ENCODE measurements at regions not wholly inside any gene's neighbourhood (a gene's known extent, or its start where the extent isn't known, plus 50 kb on each side); places are given as distances from the start of the nearest gene placed in this dataset.

GRCh38 chr6:51411496-51412125 lies 592.9 kb downstream of the TFAP2B start:
- TF ChIP-seq CTCF (IDR thresholded peaks at IDR 0.05 in 2 of 3, conservative IDR thresholded peaks at IDR 0.05 in 1 of 3; ENCODE audit: control insufficient read depth in 2 of 3, extremely low read depth in 1 of 3, insufficient read depth in 1 of 3, low read depth in 3 of 3, low read length in 3 of 3) (no peak), ETV6 (conservative IDR thresholded peaks at IDR 0.05 in 1 of 2, IDR thresholded peaks at IDR 0.05 in 1 of 2; ENCODE audit: borderline replicate concordance in 1 of 2, low read depth in 1 of 2) (no peak)

Measured in GM12878 (cell line).